ENCODE measurements at regions not wholly inside any gene's neighbourhood (a gene's known extent, or its start where the extent isn't known, plus 50 kb on each side); places are given as distances from the start of the nearest gene placed in this dataset.

GRCh38 chr6:63140692-63141318, 70.5 kb upstream of the FKBP1C start:
- no peak for DNase-seq (ENCODE audit: low read depth)
- in situ Hi-C loops (cut with HindIII; ENCODE audit: low pct_unique_long_range_greater_than_20kb, low sequenced_read_pairs): no loop called here

- in situ Hi-C loops (cut with HindIII; ENCODE audit: low pct_unique_long_range_greater_than_20kb, low sequenced_read_pairs): no loop called here
- DNase-seq (ENCODE audit: low read depth): no peak
These were observed 61.5 kb upstream of the FKBP1C start for GRCh38 chr6:63149730-63150129.

GRCh38 chr6:63154535-63154934, 56.7 kb upstream of the FKBP1C start:
- in situ Hi-C loops (cut with HindIII; ENCODE audit: low pct_unique_long_range_greater_than_20kb, low sequenced_read_pairs): no loop called here
- no peak for DNase-seq (ENCODE audit: low read depth)

Measured in Caki2 (cell line).